OCI-LY7 (cell line): ENCODE measurements at regions not wholly inside any gene's neighbourhood (a gene's known extent, or its start where the extent isn't known, plus 50 kb on each side); places are given as distances from the start of the nearest gene placed in this dataset.

ENCODE experiments used
- BruUV-seq: library from RNA; stranded (reverse); fragments of 400-500 nt; replicated peaks from 2 replicates; lab custom pipeline; 2021; lab: Mats Ljungman, UMichigan
- CTCF ChIA-PET: fragments of 300-600 bp; sonication (Branson Sonifier 250); formaldehyde crosslinking; loops from one replicate; lab custom pipeline; 2022; ENCODE audit warnings: antibody characterized with exemption; ENCODE audit not compliant: unreplicated experiment; lab: Charles Lee
- POLR2A ChIA-PET: fragments of 300-600 bp; sonication (Branson Sonifier 250); formaldehyde crosslinking; loops from one replicate; lab custom pipeline; 2022; ENCODE audit warnings: antibody characterized with exemption; lab: Charles Lee
- DNase-seq: peaks from one replicate; pipeline ENCODE4 v3.0.0-alpha.2; 2015; ENCODE audit warnings: low spot score
- H2AFZ ChIP-seq: fragments of 200-600 bp; sonication (generic), shearing (Covaris generic); 2 replicates; pipeline ENCODE4 v1.6.1; 2014; ENCODE audit warnings: mild to moderate bottlenecking, antibody characterized with exemption, low read length, moderate library complexity
- H3K27ac ChIP-seq: fragments of 200-600 bp; sonication (generic); 2 replicates; pipeline ENCODE4 v1.5.1; 2014; ENCODE audit warnings: mixed run types, low read depth, mild to moderate bottlenecking, moderate library complexity, low read length, inconsistent platforms; ENCODE audit not compliant: poor library complexity, severe bottlenecking
- H3K36me3 ChIP-seq: fragments of 200-600 bp; sonication (generic); 2 replicates; pipeline ENCODE4 v1.6.1; 2014; ENCODE audit warnings: mild to moderate bottlenecking, antibody characterized with exemption, low read length, moderate library complexity, mixed read lengths; ENCODE audit not compliant: insufficient read depth
- H3K4me1 ChIP-seq: fragments of 200-600 bp; sonication (generic); 2 replicates; pipeline ENCODE4 v1.5.1; 2014; ENCODE audit warnings: mild to moderate bottlenecking, low read length; ENCODE audit not compliant: insufficient read depth, poor library complexity, severe bottlenecking
- H3K4me2 ChIP-seq: fragments of 200-600 bp; sonication (generic); 2 replicates; pipeline ENCODE4 v1.6.1; 2014; ENCODE audit warnings: mild to moderate bottlenecking, low read length
- H3K4me3 ChIP-seq: fragments of 200-600 bp; sonication (generic); 2 replicates; pipeline ENCODE4 v1.5.1; 2014; ENCODE audit warnings: mild to moderate bottlenecking, low read depth, low read length; ENCODE audit not compliant: poor library complexity, severe bottlenecking
- H3K79me2 ChIP-seq: fragments of 200-600 bp; sonication (generic); 2 replicates; pipeline ENCODE4 v1.6.1; 2016; ENCODE audit warnings: low read depth, mild to moderate bottlenecking, low read length, moderate library complexity, mixed read lengths; ENCODE audit not compliant: insufficient read depth
- H3K9me2 ChIP-seq: fragments of 200-600 bp; sonication (generic); 2 replicates; pipeline ENCODE4 v1.6.1; 2016; ENCODE audit warnings: mild to moderate bottlenecking, low read length, mixed read lengths; ENCODE audit not compliant: insufficient read depth
- H3K9me3 ChIP-seq: fragments of 200-600 bp; sonication (generic); 2 replicates; pipeline ENCODE4 v1.6.1; 2014; ENCODE audit warnings: mild to moderate bottlenecking, mixed run types, low read length, mixed read lengths
- H4K20me1 ChIP-seq: fragments of 200-600 bp; sonication (generic); 2 replicates; pipeline ENCODE4 v1.6.1; 2014; ENCODE audit warnings: mild to moderate bottlenecking, antibody characterized with exemption, low read length, moderate library complexity, mixed read lengths; ENCODE audit not compliant: insufficient read depth
- CTCF ChIP-seq: fragments of 200-600 bp; sonication (generic); conservative IDR thresholded peaks from 2 replicates; pipeline ENCODE4 v1.5.1; 2014; ENCODE audit warnings: mild to moderate bottlenecking, antibody characterized with exemption, low read length, moderate library complexity, mixed read lengths
- EZH2phosphoT487 ChIP-seq: fragments of 200-600 bp; sonication (generic); IDR thresholded peaks from 2 replicates; pipeline ENCODE4 v1.6.1; 2018; ENCODE audit warnings: low read depth, borderline replicate concordance, mild to moderate bottlenecking, mixed run types, antibody characterized with exemption, low read length, moderate library complexity, mixed read lengths
- intact Hi-C: fragments of 100-400 bp; cut with micrococcal nuclease; formaldehyde crosslinking; loops from one replicate; pipeline ENCODE4 v1.10.0; 2022; ENCODE audit not compliant: unreplicated experiment

- no peaks in the 10 kb centered on the region for H3K9me3 ChIP-seq
- CTCF ChIA-PET, result interaction anchor here (0.5 kb wide), 1 partner anchor 208 kb away, joined by 4 read pairs; no protein-coding TSS in a partner anchor
- H4K20me1 ChIP-seq, result no peaks in the 10 kb centered on the region
- no peak overlapping the region for H3K27ac ChIP-seq
- no TSS peak for BruUV-seq
- H3K4me2 ChIP-seq, result no peak overlapping the region
- no peak overlapping the region for H3K4me3 ChIP-seq
- DNase-seq, result no peak
- POLR2A ChIA-PET, result no interaction called here
- H3K4me1 ChIP-seq, result no peaks in the 10 kb centered on the region
- intact Hi-C loops, result loop anchor here (5.0 kb wide), 1 partner anchor 98 kb away; no protein-coding TSS in a partner anchor
- no peaks in the 10 kb centered on the region for H3K36me3 ChIP-seq
- no peaks in the 10 kb centered on the region for H3K79me2 ChIP-seq
- H2AFZ ChIP-seq, result no peak overlapping the region
- no peaks in the 10 kb centered on the region for H3K9me2 ChIP-seq
- TF ChIP-seq EZH2phosphoT487, result no peak
- TF ChIP-seq CTCF, result no peak
Measured at GRCh38 chr17:79185671-79186070, 111.0 kb downstream of the ENGASE start.

GRCh38 chr17:79184219-79184618 is 109.6 kb downstream of the ENGASE start:
- CTCF ChIA-PET, result no interaction called here
- POLR2A ChIA-PET, result no interaction called here

More at GRCh38 chr17:79184219-79184618, 109.6 kb downstream of the ENGASE start:
- Histone ChIP-seq H3K4me1 (no peaks in the 10 kb centered on the region), H3K9me2 (no peaks in the 10 kb centered on the region), H3K4me3 (no peak overlapping the region), H2AFZ (no peak overlapping the region), H4K20me1 (no peaks in the 10 kb centered on the region), H3K9me3 (no peaks in the 10 kb centered on the region), H3K4me2 (no peak overlapping the region), H3K36me3 (no peaks in the 10 kb centered on the region), H3K27ac (no peak overlapping the region), H3K79me2 (no peaks in the 10 kb centered on the region)
- BruUV-seq, result no TSS peak
- TF ChIP-seq EZH2phosphoT487, result no peak
- no peak for TF ChIP-seq CTCF
- no peak for DNase-seq
- intact Hi-C loops, result no loop called here
